Erythroblast (primary cell): ENCODE measurements at regions not wholly inside any gene's neighbourhood (a gene's known extent, or its start where the extent isn't known, plus 50 kb on each side); places are given as distances from the start of the nearest gene placed in this dataset.

Experiments
- GATA1 ChIP-seq: IDR thresholded peaks from 2 replicates; pipeline ENCODE4 v1.6.1; 2011; ENCODE audit warnings: low read depth, mild to moderate bottlenecking, control low read depth, low read length, moderate library complexity
- POLR2A ChIP-seq: IDR thresholded peaks from 2 replicates; pipeline ENCODE4 v1.6.1; 2011; ENCODE audit warnings: mild to moderate bottlenecking, low read length

GRCh38 chr13:54486421-54487166, 1458.0 kb downstream of the OLFM4 start:
- no peak for TF ChIP-seq POLR2A
- TF ChIP-seq GATA1 = no peak
